C4-2B (cell line): ENCODE measurements at regions not wholly inside any gene's neighbourhood (a gene's known extent, or its start where the extent isn't known, plus 50 kb on each side); places are given as distances from the start of the nearest gene placed in this dataset.

Source experiments
- CTCF ChIP-seq: fragments of 450-650 bp; conservative IDR thresholded peaks from 2 replicates; pipeline ENCODE4 v1.5.1; 2017; ENCODE audit warnings: mild to moderate bottlenecking
- ZFX ChIP-seq: fragments of 450-650 bp; IDR thresholded peaks from 2 replicates; pipeline ENCODE4 v1.6.1; 2017

- TF ChIP-seq CTCF (no peak), ZFX (no peak)
Measured at GRCh38 chr12:67573566-67573965, 75.0 kb upstream of the DYRK2 start.
